Thyroid gland (tissue), 4 donors: ENCODE measurements at regions not wholly inside any gene's neighbourhood (a gene's known extent, or its start where the extent isn't known, plus 50 kb on each side); places are given as distances from the start of the nearest gene placed in this dataset.

Source experiments
- DNase-seq, 2 donors: peaks; one replicate each; pipeline ENCODE4 v3.0.0-alpha.2; 2019
- H3K27ac ChIP-seq, 3 donors: fragments of 200-600 bp; sonication (generic); 1 replicate in 2 of 3; 2 replicates in 1 of 3; pipeline ENCODE4 v1.5.1; 2016 to 2019; ENCODE audit warnings: mild to moderate bottlenecking in 1 of 3, moderate library complexity in 1 of 3
- H3K27me3 ChIP-seq: fragments of 200-600 bp; sonication (generic); one replicate; pipeline ENCODE4 v1.5.1; 2019
- H3K36me3 ChIP-seq, 2 donors: fragments of 200-600 bp; sonication (generic); one replicate each; pipeline ENCODE4 v1.5.1; 2016 to 2019
- H3K4me1 ChIP-seq, 2 donors: fragments of 200-600 bp; sonication (generic); one replicate each; pipeline ENCODE4 v1.5.1; 2017 to 2019
- H3K4me3 ChIP-seq, 3 donors: fragments of 200-600 bp; sonication (generic); replicated peaks in 1 of 3; 1 replicate in 2 of 3; 2 replicates in 1 of 3; pipeline ENCODE4 v1.5.1; 2016; ENCODE audit warnings: mild to moderate bottlenecking in 1 of 3
- H3K9me3 ChIP-seq: fragments of 200-600 bp; sonication (generic); one replicate; pipeline ENCODE4 v1.5.1; 2017
- CTCF ChIP-seq, 6 experiments: fragments of 200-600 bp in 3 of 6; fragments of 450-650 bp in 3 of 6; sonication (generic) in 3 of 6; IDR thresholded peaks; one replicate each; pipeline ENCODE4 v1.5.1; 2016 to 2019; ENCODE audit warnings: antibody characterized with exemption in 6 of 6, mild to moderate bottlenecking in 2 of 6, inconsistent platforms in 1 of 6, moderate library complexity in 1 of 6
- POLR2A ChIP-seq, 2 donors: fragments of 450-650 bp; IDR thresholded peaks; one replicate each; pipeline ENCODE4 v1.6.1; 2017; ENCODE audit warnings: antibody characterized with exemption in 2 of 2, mild to moderate bottlenecking in 2 of 2, moderate library complexity in 1 of 2
- WGBS, 2 donors: methylation state at CpG; one replicate each; pipeline ENCODE4 v1.1.5; 2017; 5-methylcytosine and 5-hydroxymethylcytosine counted together
- intact Hi-C: fragments of 100-400 bp; cut with DNase I; formaldehyde crosslinking; loops from one replicate; pipeline ENCODE4 v1.15.1; 2023

DNA sequence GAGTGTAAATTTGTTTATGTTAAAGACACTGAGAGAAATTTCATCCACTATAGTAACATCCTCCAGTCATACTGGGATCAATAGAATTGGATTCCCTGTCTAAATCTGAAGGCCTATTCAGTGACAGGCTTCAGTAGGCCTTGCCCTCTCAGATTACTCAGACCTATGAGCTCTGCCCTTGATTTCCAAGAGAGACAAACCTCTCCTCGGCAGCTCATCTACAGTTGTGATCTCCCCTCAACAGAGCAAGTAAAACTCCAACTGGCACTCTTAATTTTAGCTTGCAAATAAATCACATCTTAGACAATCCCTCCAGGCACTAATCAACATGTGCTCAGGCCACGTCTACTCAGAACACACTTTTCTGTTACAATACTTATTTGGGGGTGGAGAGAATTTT lies 1191.4 kb upstream of the PHF14 start:
- 69 to 70% methylated on average over 2 of the region's 2 CpGs for WGBS, 2 donors
- H3K4me1 ChIP-seq = no peaks in the 10 kb centered on the region
- H3K9me3 ChIP-seq = no peaks in the 10 kb centered on the region
- no peaks in the 10 kb centered on the region for H3K27me3 ChIP-seq
- no peaks in the 10 kb centered on the region for H3K36me3 ChIP-seq
- no peak overlapping the region for H3K4me3 ChIP-seq
- DNase-seq = no peak
- TF ChIP-seq POLR2A (IDR thresholded peaks at IDR 0.05) (no peak), CTCF (IDR thresholded peaks at IDR 0.05) (no peak)
- no peak overlapping the region for H3K27ac ChIP-seq
- intact Hi-C loops = no loop called here

- no peaks in the 10 kb centered on the region for H3K27me3 ChIP-seq
- WGBS, 2 donors = 42 to 49% methylated on average over 1 of the region's 1 CpG
- no peak for TF ChIP-seq CTCF (IDR thresholded peaks at IDR 0.05)
- TF ChIP-seq POLR2A (IDR thresholded peaks at IDR 0.05) = no peak
- H3K4me1 ChIP-seq = no peaks in the 10 kb centered on the region
- no peaks in the 10 kb centered on the region for H3K36me3 ChIP-seq
- H3K27ac ChIP-seq = no peak overlapping the region
- no peak for DNase-seq
- H3K4me3 ChIP-seq = no peak overlapping the region
- H3K9me3 ChIP-seq = no peaks in the 10 kb centered on the region
- intact Hi-C loops = no loop called here
Observed at GRCh38 chr7:9785211-9785610, 1188.5 kb upstream of the PHF14 start.

- H3K27ac ChIP-seq = no peak overlapping the region
- intact Hi-C loops = no loop called here
- WGBS, 2 donors = 20 to 43% methylated on average over 1 of the region's 1 CpG
Observed at GRCh38 chr7:9796241-9796640, 1177.4 kb upstream of the PHF14 start.

GRCh38 chr7:9822458-9823290 lies 1151.0 kb upstream of the PHF14 start:
- no peaks in the 10 kb centered on the region for H3K4me1 ChIP-seq
- no peaks in the 10 kb centered on the region for H3K9me3 ChIP-seq
- TF ChIP-seq CTCF (IDR thresholded peaks at IDR 0.05) (no peak), POLR2A (IDR thresholded peaks at IDR 0.05) (no peak)
- no peaks in the 10 kb centered on the region for H3K36me3 ChIP-seq
- no peak overlapping the region for H3K4me3 ChIP-seq
- H3K27ac ChIP-seq = no peak overlapping the region
- 83 to 87% methylated on average over 18 of the region's 20 CpGs for WGBS, 2 donors
- intact Hi-C loops = no loop called here
- no peak for DNase-seq
- no peaks in the 10 kb centered on the region for H3K27me3 ChIP-seq

More at GRCh38 chr7:9796241-9796640, 1177.4 kb upstream of the PHF14 start:
- no peak for DNase-seq
- Histone ChIP-seq H3K36me3 (no peaks in the 10 kb centered on the region), H3K27me3 (no peaks in the 10 kb centered on the region), H3K9me3 (no peaks in the 10 kb centered on the region), H3K4me3 (no peak overlapping the region), H3K4me1 (no peaks in the 10 kb centered on the region)
- TF ChIP-seq POLR2A (IDR thresholded peaks at IDR 0.05) = no peak
- no peak for TF ChIP-seq CTCF (IDR thresholded peaks at IDR 0.05)

GRCh38 chr7:9835199-9835598 lies 1138.5 kb upstream of the PHF14 start:
- Histone ChIP-seq H3K4me3 (no peak overlapping the region), H3K27me3 (no peaks in the 10 kb centered on the region), H3K36me3 (no peaks in the 10 kb centered on the region), H3K4me1 (no peaks in the 10 kb centered on the region), H3K27ac (no peak overlapping the region), H3K9me3 (no peaks in the 10 kb centered on the region)
- DNase-seq = no peak
- 82 to 83% methylated on average over 3 of the region's 3 CpGs for WGBS, 2 donors
- intact Hi-C loops = no loop called here
- TF ChIP-seq CTCF (IDR thresholded peaks at IDR 0.05) (no peak), POLR2A (IDR thresholded peaks at IDR 0.05) (no peak)
